HepG2 (cell line): ENCODE measurements at regions not wholly inside any gene's neighbourhood (a gene's known extent, or its start where the extent isn't known, plus 50 kb on each side); places are given as distances from the start of the nearest gene placed in this dataset.

Experiments
- ATAC-seq: fragments of 200-7000 bp; cut with Tn5 transposase; 3 replicates; pipeline ENCODE4 v1.9.1; 2020; ENCODE audit warnings: mild to moderate bottlenecking, moderate library complexity
- BruUV-seq: library from RNA; stranded (reverse); fragments of 400-500 nt; replicated peaks from 2 replicates; lab custom pipeline; 2021; lab: Mats Ljungman, UMichigan
- CTCF ChIA-PET: fragments of 300-600 bp; formaldehyde crosslinking; extraction: SDS; loops from one replicate; lab custom pipeline; 2021; ENCODE audit warnings: low total read pairs, inconsistent platforms, low intra/inter-chr PET ratio; lab: Yijun Ruan, JAX
- POLR2A ChIA-PET: fragments of 350-600 bp; sonication (Branson Sonifier 250); formaldehyde crosslinking; loops from one replicate; lab custom pipeline; 2020; ENCODE audit warnings: antibody characterized with exemption, inconsistent platforms; lab: Yijun Ruan, JAX
- DNase-seq: peaks from one replicate; pipeline ENCODE4 v3.0.0-alpha.2; 2015; ENCODE audit warnings: low spot score
- FAIRE-seq: peaks from 3 replicates; lab custom pipeline; 2011; peaks lifted over from hg19 to GRCh38; lab: Jason Lieb, UNC
- H2AFZ ChIP-seq: one replicate; pipeline ENCODE4 v1.6.1; 2011; ENCODE audit warnings: low read length, inconsistent platforms
- H3K27ac ChIP-seq: fragments of 300-600 bp; 3 replicates; pipeline ENCODE4 v1.8.0; 2011; ENCODE audit warnings: mixed run types, mild to moderate bottlenecking, mixed read lengths, low read length, inconsistent platforms; ENCODE audit not compliant: insufficient read depth; ENCODE audit errors: extremely low read length
- H3K27me3 ChIP-seq, 2 experiments: fragments of 200-600 bp in 1 of 2; 2 replicates in 1 of 2; 3 replicates in 1 of 2; pipeline versions ENCODE4 v1.6.0 to v1.8.0; 2011; ENCODE audit warnings: low read length in 2 of 2, mild to moderate bottlenecking in 2 of 2, moderate library complexity in 2 of 2, inconsistent platforms in 1 of 2; ENCODE audit not compliant: insufficient read depth in 2 of 2, control insufficient read depth in 1 of 2
- H3K36me3 ChIP-seq, 2 experiments: fragments of 200-600 bp in 1 of 2; replicated peaks in 1 of 2; 2 replicates in 1 of 2; 3 replicates in 1 of 2; pipeline versions ENCODE4 v1.5.1 to v1.8.0; 2011; ENCODE audit warnings: low read length in 2 of 2, inconsistent platforms in 1 of 2; ENCODE audit not compliant: insufficient read depth in 2 of 2, control insufficient read depth in 1 of 2
- H3K4me1 ChIP-seq: 2 replicates; pipeline ENCODE4 v1.5.1; 2012; ENCODE audit warnings: low read length, inconsistent platforms; ENCODE audit not compliant: insufficient read depth
- H3K4me2 ChIP-seq: 2 replicates; pipeline ENCODE4 v1.6.0; 2011; ENCODE audit warnings: low read depth, low read length, inconsistent platforms
- H3K4me3 ChIP-seq, 3 experiments: fragments of 200-600 bp in 1 of 3; sonication (generic), shearing (Covaris generic) in 1 of 3; replicated peaks in 1 of 3; 2 replicates each; pipeline ENCODE4 v1.5.1; 2011 to 2016; ENCODE audit warnings: low read length in 3 of 3, inconsistent platforms in 2 of 3, low read depth in 2 of 3, mild to moderate bottlenecking in 2 of 3, control low read depth in 1 of 3, mixed read lengths in 1 of 3; ENCODE audit not compliant: insufficient read depth in 1 of 3
- H3K79me2 ChIP-seq: one replicate; pipeline ENCODE4 v1.6.1; 2011; ENCODE audit warnings: low read length, inconsistent platforms; ENCODE audit not compliant: insufficient read depth
- H3K9ac ChIP-seq: 2 replicates; pipeline ENCODE4 v1.6.0; 2011; ENCODE audit warnings: mild to moderate bottlenecking, low read depth, low read length, inconsistent platforms; ENCODE audit not compliant: insufficient read depth
- H3K9me3 ChIP-seq: 2 replicates; pipeline ENCODE4 v1.5.1; 2012; ENCODE audit warnings: mild to moderate bottlenecking, low read length
- H4K20me1 ChIP-seq: 2 replicates; pipeline ENCODE4 v1.6.0; 2011; ENCODE audit warnings: inconsistent platforms, mild to moderate bottlenecking, low read length, moderate library complexity; ENCODE audit not compliant: insufficient read depth
- DMAP1 ChIP-seq: IDR thresholded peaks from 2 replicates; pipeline ENCODE4 v1.6.1; 2016
- FOXJ3 ChIP-seq: sonication (generic); formaldehyde crosslinking; IDR thresholded peaks from 2 replicates; pipeline ENCODE4 v1.4.0; 2020; ENCODE audit warnings: missing genetic modification reagents, mild to moderate bottlenecking, borderline replicate concordance
- KDM5B ChIP-seq: sonication (generic); formaldehyde crosslinking; IDR thresholded peaks from 2 replicates; pipeline ENCODE4 v1.4.0; 2020; ENCODE audit warnings: missing genetic modification reagents, mild to moderate bottlenecking, borderline replicate concordance
- KIAA2018 ChIP-seq: sonication (generic); formaldehyde crosslinking; IDR thresholded peaks from 2 replicates; pipeline ENCODE4 v1.5.0; 2020; ENCODE audit warnings: mild to moderate bottlenecking, missing genetic modification reagents, borderline replicate concordance
- KLF16 ChIP-seq, 2 experiments: sonication (generic) in 1 of 2; formaldehyde crosslinking in 1 of 2; IDR thresholded peaks; 2 replicates each; pipeline versions ENCODE4 v1.6.1 to v1.8.0; 2016 to 2023; ENCODE audit warnings: missing genetic modification reagents in 2 of 2, missing compliant biosample characterization in 1 of 2
- MED8 ChIP-seq: sonication (generic); formaldehyde crosslinking; IDR thresholded peaks from 2 replicates; pipeline ENCODE4 v1.8.1; 2023; ENCODE audit warnings: mild to moderate bottlenecking, missing genetic modification reagents; ENCODE audit not compliant: insufficient replicate concordance
- MIER2 ChIP-seq: IDR thresholded peaks from 2 replicates; pipeline ENCODE4 v1.6.1; 2016; ENCODE audit warnings: missing biosample characterization, missing genetic modification reagents
- SMAD3 ChIP-seq: sonication (generic); formaldehyde crosslinking; IDR thresholded peaks from 2 replicates; pipeline ENCODE4 v1.4.0; 2020; ENCODE audit warnings: missing genetic modification reagents
- SMARCE1 ChIP-seq: fragments of 450-650 bp; IDR thresholded peaks from 2 replicates; pipeline ENCODE4 v1.6.1; 2017; ENCODE audit warnings: borderline replicate concordance
- SP4 ChIP-seq: sonication (generic); formaldehyde crosslinking; IDR thresholded peaks from 2 replicates; pipeline ENCODE4 v1.8.1; 2023; ENCODE audit warnings: mild to moderate bottlenecking, missing genetic modification reagents
- U2AF2 ChIP-seq: fragments of 200-400 bp; formaldehyde crosslinking; IDR thresholded peaks from 2 replicates; pipeline ENCODE4 v1.6.1; 2017; ENCODE audit warnings: low read depth, mild to moderate bottlenecking, low read length
- ZBTB1 ChIP-seq: sonication (generic); formaldehyde crosslinking; IDR thresholded peaks from 2 replicates; pipeline ENCODE4 v1.4.0; 2020; ENCODE audit warnings: missing genetic modification reagents, borderline replicate concordance
- ZNF230 ChIP-seq: sonication (generic); formaldehyde crosslinking; IDR thresholded peaks from 2 replicates; pipeline ENCODE4 v1.4.0; 2020; ENCODE audit warnings: mild to moderate bottlenecking, missing genetic modification reagents
- ZNF501 ChIP-seq: sonication (generic); formaldehyde crosslinking; IDR thresholded peaks from 2 replicates; pipeline ENCODE4 v1.5.1; 2020; ENCODE audit warnings: mild to moderate bottlenecking, moderate library complexity, missing genetic modification reagents
- ZNF530 ChIP-seq: sonication (generic); formaldehyde crosslinking; IDR thresholded peaks from 2 replicates; pipeline ENCODE4 v1.5.0; 2020; ENCODE audit warnings: low read depth, mild to moderate bottlenecking, missing genetic modification reagents
- ZNF580 ChIP-seq: IDR thresholded peaks from 2 replicates; pipeline ENCODE4 v1.6.1; 2016; ENCODE audit warnings: low read depth, borderline replicate concordance
- ZNF792 ChIP-seq: IDR thresholded peaks from 2 replicates; pipeline ENCODE4 v1.6.1; 2016
- ZSCAN5A ChIP-seq: sonication (generic); formaldehyde crosslinking; IDR thresholded peaks from 2 replicates; pipeline ENCODE4 v1.8.0; 2022; ENCODE audit warnings: mild to moderate bottlenecking, missing genetic modification reagents, borderline replicate concordance
- WGBS: methylation state at CpG from one replicate; pipeline ENCODE4 v1.1.6; 2017; ENCODE audit warnings: low lambda C conversion rate; 5-methylcytosine and 5-hydroxymethylcytosine counted together
- in situ Hi-C: cut with HindIII; loops from 2 replicates; pipeline ENCODE4 v1.10.0; 2017; ENCODE audit warnings: low pct_unique_long_range_greater_than_20kb; ENCODE audit not compliant: extremely low pct_ligation_motif_present
- intact Hi-C: fragments of 100-400 bp; cut with micrococcal nuclease; formaldehyde crosslinking; loops from one replicate; pipeline ENCODE4 v1.10.0; 2022; ENCODE audit not compliant: unreplicated experiment

GRCh38 chr1:60983701-60984061 is 98.7 kb upstream of the NFIA start (continued):
- TF ChIP-seq SP4 (CRISPR knock-in tag) (no peak), ZBTB1 (no peak), MED8 (CRISPR knock-in tag) (no peak), FOXJ3 (CRISPR knock-in tag) (no peak), ZNF501 (CRISPR knock-in tag) (no peak), SMARCE1 (no peak), ZNF230 (CRISPR knock-in tag) (no peak), SMAD3 (CRISPR knock-in tag) (no peak), KLF16 (CRISPR knock-in tag; IDR thresholded peaks at IDR 0.05) (no peak), ZSCAN5A (CRISPR knock-in tag) (no peak), U2AF2 (no peak), KDM5B (CRISPR knock-in tag) (no peak)

GRCh38 chr1:60982539-60982938 is 99.8 kb upstream of the NFIA start:
- no peak overlapping the region for H2AFZ ChIP-seq
- no peaks in the 10 kb centered on the region for H3K4me1 ChIP-seq
- no peak overlapping the region for H3K4me3 ChIP-seq
- CTCF ChIA-PET: no interaction called here
- no peaks in the 10 kb centered on the region for H3K36me3 ChIP-seq
- DNase-seq (no peak), FAIRE-seq (no peak), ATAC-seq (no peak)
- H3K27me3 ChIP-seq: peaks cover 0 to 11% of the 10 kb centered on the region in 2 experiments; a peak in 3 of 5 replicates
- H3K9me3 ChIP-seq: no peaks in the 10 kb centered on the region
- H4K20me1 ChIP-seq: no peaks in the 10 kb centered on the region
- H3K4me2 ChIP-seq: no peak overlapping the region
- 45% methylated on average over 1 of the region's 1 CpG for WGBS
- BruUV-seq: no TSS peak
- H3K79me2 ChIP-seq: no peaks in the 10 kb centered on the region
- H3K9ac ChIP-seq: no peak overlapping the region
- no peak overlapping the region for H3K27ac ChIP-seq
- POLR2A ChIA-PET: no interaction called here
- intact Hi-C loops (no loop called here), in situ Hi-C loops (no loop called here)
- TF ChIP-seq KIAA2018 (CRISPR knock-in tag) (no peak), ZNF580 (CRISPR knock-in tag) (no peak), MIER2 (CRISPR knock-in tag) (no peak), DMAP1 (CRISPR knock-in tag) (no peak), ZNF530 (CRISPR knock-in tag) (no peak), ZNF792 (CRISPR knock-in tag) (no peak)
